GM19452 (cell line): ENCODE measurements at regions not wholly inside any gene's neighbourhood (a gene's known extent, or its start where the extent isn't known, plus 50 kb on each side); places are given as distances from the start of the nearest gene placed in this dataset.
"Not testable (repeated sequence)": the region's sequence is repeated elsewhere in the genome, so short reads cannot be mapped to it uniquely, and the experiment has no call there.

Source experiments
- ATAC-seq: cut with Tn5 transposase; IDR thresholded peaks from one replicate; pipeline ENCODE4 v1.9.1; 2021; ENCODE audit not compliant: unreplicated experiment

DNA sequence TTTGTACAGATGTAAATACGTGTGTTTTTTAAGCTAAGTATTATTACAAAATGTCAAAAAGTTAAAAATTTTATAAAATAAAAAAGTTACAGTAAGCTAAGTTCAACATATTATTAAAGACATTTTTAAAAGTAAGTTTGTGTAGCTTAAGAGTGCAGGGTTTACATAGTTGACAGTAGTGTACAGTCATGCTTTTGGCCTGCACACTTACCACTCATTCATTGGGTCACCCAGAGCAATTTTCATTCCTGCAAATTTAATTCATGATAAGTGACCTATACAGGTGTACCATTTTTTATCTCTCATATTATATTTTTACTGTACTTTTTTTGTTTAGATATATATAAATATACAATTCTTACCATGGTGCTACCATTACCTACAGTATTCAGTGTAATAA is 769.9 kb upstream of the SLITRK6 start:
- ATAC-seq: no peak

- ATAC-seq: no peak
Measured at GRCh38 chr13:86569974-86570373, 770.8 kb upstream of the SLITRK6 start.

DNA sequence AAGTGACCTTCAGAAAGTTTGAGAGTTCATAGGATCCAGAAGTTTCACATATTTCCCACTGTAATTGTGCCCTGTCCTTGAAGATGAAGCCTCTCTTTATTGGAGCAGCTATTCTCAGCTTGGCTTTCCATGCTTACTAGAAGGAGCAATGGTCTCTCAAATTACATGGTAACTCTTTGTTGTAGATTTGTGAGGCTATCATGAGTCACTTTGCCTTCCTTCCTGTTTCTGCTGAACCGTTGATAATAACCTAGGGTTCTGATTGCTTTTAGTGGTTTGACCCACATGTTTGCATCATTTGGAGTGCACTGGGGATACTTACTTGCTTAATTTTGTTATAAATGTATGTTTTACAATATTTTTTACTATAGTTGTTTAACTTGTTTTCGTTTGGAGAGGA is 772.9 kb upstream of the SLITRK6 start:
- ATAC-seq: no peak

GRCh38 chr13:86579662-86580061 is 780.4 kb upstream of the SLITRK6 start:
- no peak for ATAC-seq

DNA sequence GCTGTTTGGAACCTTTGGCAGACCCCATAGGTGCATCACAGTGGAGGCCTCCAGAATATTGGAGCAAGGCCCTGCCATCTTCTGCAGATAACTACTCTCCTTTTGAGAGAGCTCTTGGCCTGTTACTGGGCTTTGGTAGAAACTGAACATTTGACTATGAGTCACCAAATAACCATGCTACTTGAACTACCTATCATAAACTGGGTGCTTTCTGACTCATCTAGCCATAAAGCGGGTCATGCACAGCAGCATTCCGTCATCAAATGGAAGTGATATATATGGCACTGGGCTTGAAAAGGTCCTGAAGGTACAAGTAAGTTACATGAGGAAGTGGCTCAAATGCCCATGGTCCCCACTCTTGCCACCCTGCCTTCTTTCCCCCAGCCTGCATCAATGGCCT is 782.5 kb upstream of the SLITRK6 start:
- no peak for ATAC-seq

GRCh38 chr13:86584301-86584700 is 785.1 kb upstream of the SLITRK6 start:
- no peak for ATAC-seq

GRCh38 chr13:86585835-86586234 is 786.6 kb upstream of the SLITRK6 start:
- ATAC-seq: no peak

GRCh38 chr13:86591862-86592261 is 792.6 kb upstream of the SLITRK6 start:
- no peak for ATAC-seq

- ATAC-seq: no peak
Measured at GRCh38 chr13:86601351-86601750, 802.1 kb upstream of the SLITRK6 start.

DNA sequence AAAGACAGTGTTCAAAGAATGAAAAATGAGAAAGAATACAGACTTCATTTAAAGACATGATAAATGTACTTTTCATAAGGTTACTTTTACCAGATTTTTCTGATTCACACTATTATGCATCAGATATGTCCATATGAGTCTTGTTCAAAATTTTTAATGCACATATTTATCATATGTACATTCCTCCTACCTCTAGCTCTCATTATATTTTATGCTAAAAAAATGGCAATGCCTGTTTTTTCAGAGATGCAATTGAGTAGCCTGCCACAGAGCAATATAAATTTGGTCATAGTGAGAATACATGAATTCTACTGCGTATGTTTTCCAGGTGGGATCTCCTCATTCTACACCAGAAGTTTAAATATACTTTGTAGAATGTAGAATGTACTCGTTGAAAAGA is 807.0 kb upstream of the SLITRK6 start:
- no peak for ATAC-seq

DNA sequence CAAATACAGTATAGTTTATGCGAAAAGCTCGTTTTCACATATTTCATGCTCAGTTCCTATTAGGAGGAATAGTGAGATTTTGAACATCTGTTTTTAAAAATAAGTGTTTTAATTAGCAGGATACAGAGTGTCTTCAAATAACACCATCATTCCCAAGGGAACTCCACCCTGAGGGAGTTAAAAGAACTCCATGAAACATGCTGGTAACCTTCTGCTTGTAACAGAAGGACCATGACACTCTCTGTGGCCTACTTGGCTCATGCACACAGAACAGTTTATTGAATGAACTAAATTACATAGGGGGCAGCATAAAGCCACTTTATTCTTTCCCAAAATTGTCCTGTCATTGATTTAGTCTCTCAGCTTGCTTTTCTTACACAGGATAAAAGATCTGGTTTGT is 809.5 kb upstream of the SLITRK6 start:
- ATAC-seq: no peak

- no peak for ATAC-seq
Measured at GRCh38 chr13:86633346-86633745, 834.1 kb upstream of the SLITRK6 start.

GRCh38 chr13:86651171-86651570 is 852.0 kb upstream of the SLITRK6 start:
- ATAC-seq: not testable (repeated sequence)

DNA sequence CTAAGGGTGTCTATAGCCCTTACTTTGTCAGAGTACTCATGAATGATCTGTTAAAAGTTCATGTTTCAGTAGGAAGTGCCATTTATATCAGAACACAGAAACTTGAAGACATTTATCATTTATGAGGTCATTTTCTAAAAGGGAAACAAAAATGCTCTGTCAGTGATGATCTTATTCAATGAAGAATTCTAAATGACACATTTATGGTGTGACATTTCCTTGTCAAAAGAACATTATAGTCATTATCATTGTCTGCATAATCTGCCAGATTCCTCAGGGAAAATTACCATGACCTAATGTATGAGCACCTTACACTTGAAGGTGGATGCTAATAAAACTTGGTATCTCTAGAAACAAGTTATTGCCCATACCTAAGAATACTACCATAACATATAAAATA is 853.8 kb upstream of the SLITRK6 start:
- no peak for ATAC-seq

DNA sequence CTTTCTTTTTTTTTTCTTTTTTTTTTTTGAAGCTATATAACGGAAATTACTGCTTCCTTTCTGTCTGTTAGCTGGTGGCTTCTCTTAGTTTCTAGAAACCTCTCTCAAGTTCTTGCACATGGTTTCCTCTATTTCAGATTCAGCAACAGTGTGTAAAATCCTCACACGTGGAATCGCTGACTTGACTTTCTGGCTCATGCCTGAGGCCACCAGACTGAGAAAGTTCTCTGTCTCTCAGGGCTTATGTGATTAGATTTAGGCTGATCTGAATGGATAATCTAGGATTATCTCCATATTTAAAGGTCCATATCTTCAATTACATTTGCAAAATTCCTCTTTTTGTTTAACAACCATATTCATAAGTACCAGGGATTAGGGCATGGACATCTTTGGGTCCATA is 856.3 kb upstream of the SLITRK6 start:
- no peak for ATAC-seq

GRCh38 chr13:86660090-86660489 is 860.9 kb upstream of the SLITRK6 start:
- ATAC-seq: no peak

DNA sequence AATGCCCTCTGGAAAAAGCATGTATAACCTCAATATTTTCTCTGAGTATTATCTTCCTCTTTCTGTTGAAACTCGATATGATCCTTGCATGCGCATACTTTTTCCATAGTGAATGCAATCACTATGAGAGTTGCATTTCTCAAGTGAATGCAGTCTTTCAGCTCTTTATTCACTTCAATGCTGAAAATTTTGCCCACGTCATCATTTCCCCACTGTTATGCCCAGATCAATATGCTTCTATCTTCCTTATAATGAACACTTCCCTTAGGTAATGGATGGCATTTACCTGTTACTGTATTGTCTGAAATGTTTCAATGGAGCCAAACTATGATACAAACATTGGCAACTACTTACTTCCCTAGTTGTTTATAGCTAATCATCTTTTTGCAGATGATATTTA is 866.6 kb upstream of the SLITRK6 start:
- ATAC-seq: no peak

DNA sequence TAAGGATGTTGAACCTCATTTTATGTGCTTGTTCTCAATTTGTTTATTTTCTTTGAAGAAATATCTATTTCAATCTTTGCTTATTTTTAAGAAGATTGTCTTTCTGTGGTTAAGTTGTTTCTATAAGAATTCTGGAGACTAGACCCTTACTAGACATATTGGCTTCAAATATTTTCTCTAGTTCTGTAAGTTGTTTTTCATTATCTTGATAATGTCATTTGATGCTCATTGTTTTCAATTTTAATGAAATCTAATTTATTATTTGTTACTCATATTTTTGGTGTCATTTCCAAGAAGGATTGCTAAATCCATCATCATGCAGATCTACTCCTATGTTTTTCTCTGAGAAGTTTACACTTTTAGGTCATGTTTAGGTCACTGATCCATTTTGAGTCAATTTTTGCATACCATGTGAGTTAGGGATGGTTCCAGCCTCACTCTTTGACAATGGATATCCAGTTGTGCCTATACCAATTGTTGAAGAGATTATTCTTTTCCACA is 874.8 kb upstream of the SLITRK6 start:
- ATAC-seq: no peak

- ATAC-seq: no peak
Measured at GRCh38 chr13:86681223-86681622, 882.0 kb upstream of the SLITRK6 start.

GRCh38 chr13:86684402-86684801 is 885.2 kb upstream of the SLITRK6 start:
- ATAC-seq: no peak

DNA sequence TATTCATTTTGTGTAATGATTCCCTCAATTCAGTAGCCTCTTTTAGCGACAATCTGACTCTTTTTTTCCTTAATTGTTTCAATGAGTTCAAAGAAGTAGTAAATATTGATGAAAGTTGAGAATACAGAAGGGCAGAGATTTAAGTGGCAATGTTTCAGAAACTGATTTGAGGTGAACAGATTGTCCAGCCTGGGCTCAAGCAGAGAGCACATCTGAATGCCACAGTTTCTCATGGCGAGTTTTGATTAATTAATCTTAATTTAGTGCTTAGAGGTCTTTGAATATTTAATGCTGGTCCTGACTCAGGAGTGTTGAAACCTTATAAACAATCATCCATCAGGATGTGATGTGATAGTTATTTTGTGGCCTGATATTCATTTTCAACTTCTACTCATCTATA is 890.7 kb upstream of the SLITRK6 start:
- no peak for ATAC-seq

GRCh38 chr13:86692291-86692690 is 893.1 kb upstream of the SLITRK6 start:
- no peak for ATAC-seq

- no peak for ATAC-seq
Measured at GRCh38 chr13:86710013-86710412, 910.8 kb upstream of the SLITRK6 start.

- ATAC-seq: no peak
Measured at GRCh38 chr13:86710896-86711295, 911.7 kb upstream of the SLITRK6 start.
